ENCODE measurements at regions not wholly inside any gene's neighbourhood (a gene's known extent, or its start where the extent isn't known, plus 50 kb on each side); places are given as distances from the start of the nearest gene placed in this dataset.

GRCh38 chr6:90973188-90973587 is 386.3 kb upstream of the MAP3K7 start:
- no peaks in the 10 kb centered on the region for H3K9me3 Mint-ChIP-seq
- H3K27ac Mint-ChIP-seq = no peak overlapping the region
- H3K4me1 Mint-ChIP-seq = no peaks in the 10 kb centered on the region
- no peak overlapping the region for H3K4me3 Mint-ChIP-seq
- no peaks in the 10 kb centered on the region for H3K36me3 Mint-ChIP-seq (ENCODE audit: low read depth)
- DNase-seq (no peak), ATAC-seq (no peak)
- peaks cover 2% of the 10 kb centered on the region for H3K27me3 Mint-ChIP-seq

- no peak for ATAC-seq
- no peak overlapping the region for H3K4me3 Mint-ChIP-seq
- peaks cover 2% of the 10 kb centered on the region for H3K27me3 Mint-ChIP-seq
- H3K36me3 Mint-ChIP-seq (ENCODE audit: low read depth) = no peaks in the 10 kb centered on the region
- no peak for DNase-seq
- H3K27ac Mint-ChIP-seq = no peak overlapping the region
- H3K9me3 Mint-ChIP-seq = no peaks in the 10 kb centered on the region
- no peaks in the 10 kb centered on the region for H3K4me1 Mint-ChIP-seq
Measured at GRCh38 chr6:90970672-90971071, 383.8 kb upstream of the MAP3K7 start.

DNA sequence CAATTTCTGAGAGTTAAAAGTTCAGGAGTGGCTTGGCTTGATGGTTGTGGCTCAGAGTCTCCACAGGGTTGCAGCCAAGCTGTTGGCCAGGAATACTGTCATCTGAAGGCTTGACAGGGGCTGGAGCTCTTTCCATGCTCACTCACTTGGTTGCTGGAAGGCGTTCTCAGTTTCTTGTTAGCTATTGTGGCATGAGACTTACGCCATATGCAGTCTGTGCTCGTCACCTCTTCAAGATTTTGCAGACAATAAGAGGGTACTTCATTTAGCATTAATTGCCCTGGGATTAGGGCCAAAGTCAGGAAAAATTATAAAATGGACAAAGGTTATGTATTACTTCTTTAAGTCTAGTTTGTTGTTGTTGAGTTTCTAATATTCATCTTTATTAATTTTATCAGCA is 380.6 kb upstream of the MAP3K7 start:
- Mint-ChIP-seq H3K4me3 (no peak overlapping the region), H3K27ac (no peak overlapping the region), H3K27me3 (no peaks in the 10 kb centered on the region), H3K9me3 (no peaks in the 10 kb centered on the region), H3K4me1 (no peaks in the 10 kb centered on the region), H3K36me3 (ENCODE audit: low read depth) (no peaks in the 10 kb centered on the region)
- DNase-seq = no peak
- no peak for ATAC-seq

DNA sequence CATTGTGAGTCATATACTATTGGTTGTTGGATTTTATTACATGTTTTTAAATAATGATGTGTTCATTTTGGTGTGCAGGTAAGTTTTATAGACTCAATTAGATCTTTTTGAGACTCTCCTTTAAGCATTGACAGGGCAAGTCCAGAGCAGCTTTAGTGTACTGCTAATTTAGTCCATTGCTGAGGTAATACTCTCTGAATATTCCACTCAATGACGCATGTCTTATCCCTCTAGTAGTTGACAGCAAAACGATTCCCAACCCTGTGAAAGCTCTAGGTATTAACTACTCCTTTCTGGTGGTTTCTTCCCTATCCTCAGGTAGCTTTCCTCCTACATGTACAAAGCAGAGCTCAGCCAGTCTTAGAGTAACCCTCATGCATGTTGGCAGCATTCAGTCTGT is 373.5 kb upstream of the MAP3K7 start:
- Mint-ChIP-seq H3K36me3 (ENCODE audit: low read depth) (no peaks in the 10 kb centered on the region), H3K4me3 (no peak overlapping the region), H3K27ac (no peak overlapping the region), H3K9me3 (no peaks in the 10 kb centered on the region), H3K27me3 (no peaks in the 10 kb centered on the region), H3K4me1 (no peaks in the 10 kb centered on the region)
- ATAC-seq = no peak
- DNase-seq = no peak

DNA sequence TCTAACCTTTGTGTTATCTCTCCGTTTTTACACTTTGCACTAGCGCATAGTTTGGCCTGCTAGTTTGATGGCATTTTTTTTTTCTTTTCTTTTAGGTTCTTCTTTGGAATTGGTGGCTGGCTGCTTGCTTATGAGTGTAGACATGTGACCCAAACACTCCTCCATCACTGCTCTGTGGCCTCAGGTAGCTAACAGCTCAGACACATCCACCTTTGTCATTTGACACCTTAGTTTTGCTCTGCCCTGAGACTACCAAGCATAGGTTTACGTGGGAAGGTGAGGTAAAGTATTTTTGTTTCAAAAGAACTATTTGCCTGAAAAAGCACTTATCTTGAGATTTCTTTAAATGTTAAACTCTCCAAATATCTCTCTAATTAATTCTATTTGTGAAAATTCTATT is 368.4 kb upstream of the MAP3K7 start:
- ATAC-seq = no peak
- H3K4me3 Mint-ChIP-seq = no peak overlapping the region
- H3K4me1 Mint-ChIP-seq = no peaks in the 10 kb centered on the region
- no peaks in the 10 kb centered on the region for H3K36me3 Mint-ChIP-seq (ENCODE audit: low read depth)
- no peak overlapping the region for H3K27ac Mint-ChIP-seq
- no peaks in the 10 kb centered on the region for H3K27me3 Mint-ChIP-seq
- no peak for DNase-seq
- no peaks in the 10 kb centered on the region for H3K9me3 Mint-ChIP-seq

GRCh38 chr6:90953405-90954161 is 366.7 kb upstream of the MAP3K7 start:
- no peak for DNase-seq
- H3K4me1 Mint-ChIP-seq = no peaks in the 10 kb centered on the region
- no peak overlapping the region for H3K27ac Mint-ChIP-seq
- ATAC-seq = no peak
- H3K4me3 Mint-ChIP-seq = no peak overlapping the region
- no peaks in the 10 kb centered on the region for H3K9me3 Mint-ChIP-seq
- no peaks in the 10 kb centered on the region for H3K36me3 Mint-ChIP-seq (ENCODE audit: low read depth)
- no peaks in the 10 kb centered on the region for H3K27me3 Mint-ChIP-seq

- DNase-seq (no peak), ATAC-seq (no peak)
- H3K27me3 Mint-ChIP-seq = no peaks in the 10 kb centered on the region
- no peaks in the 10 kb centered on the region for H3K4me1 Mint-ChIP-seq
- H3K9me3 Mint-ChIP-seq = no peaks in the 10 kb centered on the region
- no peak overlapping the region for H3K27ac Mint-ChIP-seq
- H3K36me3 Mint-ChIP-seq (ENCODE audit: low read depth) = no peaks in the 10 kb centered on the region
- no peak overlapping the region for H3K4me3 Mint-ChIP-seq
Measured at GRCh38 chr6:90952176-90952575, 365.3 kb upstream of the MAP3K7 start.

GRCh38 chr6:90948540-90948939 is 361.7 kb upstream of the MAP3K7 start:
- ATAC-seq (no peak), DNase-seq (no peak)
- no peak overlapping the region for H3K27ac Mint-ChIP-seq
- H3K36me3 Mint-ChIP-seq (ENCODE audit: low read depth) = no peaks in the 10 kb centered on the region
- H3K4me3 Mint-ChIP-seq = no peak overlapping the region
- no peaks in the 10 kb centered on the region for H3K9me3 Mint-ChIP-seq
- no peaks in the 10 kb centered on the region for H3K27me3 Mint-ChIP-seq
- H3K4me1 Mint-ChIP-seq = no peaks in the 10 kb centered on the region

DNA sequence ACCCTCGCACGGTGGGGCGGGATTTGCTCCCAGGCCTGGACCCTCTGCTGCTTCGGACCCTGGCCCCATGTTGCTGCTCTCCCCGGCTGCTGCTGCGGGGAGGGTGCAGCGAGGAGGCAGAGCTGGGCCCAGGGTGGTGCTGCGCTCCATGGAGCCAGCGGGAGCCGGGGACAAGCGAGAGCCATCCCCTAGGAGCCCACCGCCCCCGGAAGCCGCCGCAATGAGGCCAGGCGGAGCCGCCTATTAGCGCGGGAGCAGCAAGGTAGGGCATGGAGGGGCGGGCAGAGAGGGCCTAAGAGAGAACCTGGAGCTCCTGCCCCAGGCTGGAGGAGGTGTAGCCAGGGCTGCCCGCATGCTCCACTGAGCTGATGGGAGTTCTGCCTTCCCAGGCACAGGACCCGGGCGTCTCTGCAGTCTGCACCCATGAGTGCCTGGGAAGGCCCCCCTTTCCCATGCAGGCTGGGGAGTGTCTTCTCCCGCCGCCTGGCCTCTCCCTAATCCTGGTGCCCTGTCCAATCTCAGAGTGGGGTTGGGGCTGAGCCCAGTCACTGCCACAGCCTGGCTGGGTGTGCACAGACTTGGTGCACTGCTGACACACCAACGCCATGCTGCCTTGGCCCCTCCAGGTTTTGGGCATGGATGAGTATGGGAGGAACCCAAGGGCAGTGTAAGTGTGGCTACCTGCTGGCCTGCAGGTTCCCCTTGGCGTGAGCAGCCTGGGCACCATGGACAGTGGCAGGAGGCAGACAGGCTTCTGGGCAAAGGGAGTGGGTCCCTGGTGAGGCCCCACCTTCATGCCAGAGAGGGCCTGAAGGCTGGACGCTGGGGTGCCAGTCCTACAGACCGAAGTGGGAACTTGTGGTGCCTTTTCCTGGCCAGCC is 360.6 kb upstream of the MAP3K7 start:
- Mint-ChIP-seq H3K4me1 (no peaks in the 10 kb centered on the region), H3K27ac (no peak overlapping the region), H3K27me3 (no peaks in the 10 kb centered on the region), H3K9me3 (no peaks in the 10 kb centered on the region), H3K36me3 (ENCODE audit: low read depth) (no peaks in the 10 kb centered on the region), H3K4me3 (no peak overlapping the region)
- ATAC-seq = peak; percentile 60
- no peak for DNase-seq

DNA sequence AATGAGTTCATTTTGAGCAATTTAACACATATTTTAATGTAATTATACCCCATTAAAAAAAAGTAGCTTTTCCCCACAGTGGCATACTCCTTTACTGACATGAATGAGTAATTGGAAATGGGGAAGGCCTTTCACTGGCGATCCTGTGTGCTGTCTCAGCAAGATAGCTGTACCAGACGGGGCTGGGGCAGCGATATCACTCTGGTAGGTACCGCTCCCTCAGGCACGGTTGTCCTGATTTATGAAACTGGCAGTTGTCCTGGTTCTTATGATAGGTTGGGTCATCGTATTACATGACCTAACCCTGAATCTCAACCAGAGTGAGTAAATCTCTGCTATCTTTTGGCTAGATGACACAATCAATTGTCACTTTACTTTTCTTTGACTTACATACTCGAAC is 355.0 kb upstream of the MAP3K7 start:
- DNase-seq (no peak), ATAC-seq (no peak)
- Mint-ChIP-seq H3K4me1 (peaks cover 5% of the 10 kb centered on the region), H3K27me3 (no peaks in the 10 kb centered on the region), H3K9me3 (no peaks in the 10 kb centered on the region), H3K27ac (no peak overlapping the region), H3K36me3 (ENCODE audit: low read depth) (no peaks in the 10 kb centered on the region), H3K4me3 (no peak overlapping the region)

DNA sequence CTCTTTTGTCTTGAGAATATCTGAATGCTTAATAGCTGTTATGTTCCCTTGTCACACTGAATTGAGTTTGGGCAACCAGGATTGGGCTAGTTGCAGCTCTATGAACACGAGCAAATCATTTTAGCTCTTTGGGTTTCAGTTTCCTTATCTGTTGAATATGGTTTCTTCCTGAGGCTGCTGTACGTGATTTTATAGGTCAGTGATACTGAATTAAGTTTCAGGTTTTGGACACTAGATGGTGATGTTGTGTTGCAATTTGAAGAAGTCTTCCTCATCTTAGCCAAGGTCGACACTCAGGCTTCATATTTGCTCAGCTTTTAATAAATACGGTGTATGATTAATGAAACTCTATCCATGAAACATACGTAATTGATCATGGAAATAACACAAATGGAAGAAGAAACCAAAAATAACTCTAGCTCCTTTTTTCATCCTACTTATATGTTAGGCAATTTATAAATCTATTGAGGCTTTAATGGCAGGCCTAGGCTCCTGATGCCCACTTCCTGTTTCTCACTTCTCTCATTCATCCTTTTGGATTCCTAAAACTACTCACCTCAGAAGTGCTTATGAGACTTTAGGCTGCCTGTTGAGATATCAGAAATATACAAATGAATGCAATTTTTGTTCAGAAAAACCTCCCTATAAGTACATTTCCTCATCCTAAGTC is 354.1 kb upstream of the MAP3K7 start:
- Mint-ChIP-seq H3K36me3 (ENCODE audit: low read depth) (no peaks in the 10 kb centered on the region), H3K4me3 (no peak overlapping the region), H3K4me1 (peaks cover 5% of the 10 kb centered on the region), H3K9me3 (no peaks in the 10 kb centered on the region), H3K27me3 (no peaks in the 10 kb centered on the region), H3K27ac (peak overlapping the region; percentile 7)
- DNase-seq (no peak), ATAC-seq (peak; percentile 81)

GRCh38 chr6:90939906-90940305 is 353.0 kb upstream of the MAP3K7 start:
- peaks cover 3% of the 10 kb centered on the region for H3K27me3 Mint-ChIP-seq
- ATAC-seq (no peak), DNase-seq (no peak)
- H3K27ac Mint-ChIP-seq = no peak overlapping the region
- no peaks in the 10 kb centered on the region for H3K9me3 Mint-ChIP-seq
- no peaks in the 10 kb centered on the region for H3K36me3 Mint-ChIP-seq (ENCODE audit: low read depth)
- H3K4me3 Mint-ChIP-seq = no peak overlapping the region
- peaks cover 5% of the 10 kb centered on the region for H3K4me1 Mint-ChIP-seq

- no peak for ATAC-seq
- Mint-ChIP-seq H3K4me1 (peaks cover 5% of the 10 kb centered on the region), H3K36me3 (ENCODE audit: low read depth) (no peaks in the 10 kb centered on the region), H3K9me3 (no peaks in the 10 kb centered on the region), H3K4me3 (no peak overlapping the region), H3K27me3 (peaks cover 3% of the 10 kb centered on the region), H3K27ac (no peak overlapping the region)
- DNase-seq = no peak
Measured at GRCh38 chr6:90938122-90938521, 351.2 kb upstream of the MAP3K7 start.

- Mint-ChIP-seq H3K4me3 (no peak overlapping the region), H3K27ac (no peak overlapping the region), H3K36me3 (ENCODE audit: low read depth) (no peaks in the 10 kb centered on the region), H3K9me3 (no peaks in the 10 kb centered on the region), H3K4me1 (peaks cover 5% of the 10 kb centered on the region), H3K27me3 (peaks cover 4% of the 10 kb centered on the region)
- ATAC-seq (no peak), DNase-seq (no peak)
Measured at GRCh38 chr6:90936286-90936685, 349.4 kb upstream of the MAP3K7 start.

DNA sequence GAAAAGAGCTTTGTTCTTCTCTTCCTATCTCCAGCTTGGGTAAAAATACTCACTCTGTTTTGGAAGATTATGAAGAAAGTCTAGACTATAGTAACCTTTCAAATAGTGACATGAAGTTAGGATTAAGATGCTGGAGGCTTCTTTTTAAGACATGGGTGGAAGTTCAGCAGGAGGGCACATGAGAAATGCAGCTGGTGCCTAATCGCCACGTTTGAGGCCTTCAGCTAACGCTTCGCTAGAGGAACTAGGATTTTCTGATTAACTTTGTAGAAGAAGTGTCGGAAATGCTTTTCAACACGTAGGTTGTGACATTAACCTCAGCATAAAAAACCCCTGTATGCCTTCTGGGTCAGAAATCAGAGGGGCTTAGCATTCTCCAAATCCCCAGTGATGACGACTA is 348.1 kb upstream of the MAP3K7 start:
- no peak overlapping the region for H3K4me3 Mint-ChIP-seq
- H3K4me1 Mint-ChIP-seq = no peaks in the 10 kb centered on the region
- H3K9me3 Mint-ChIP-seq = no peaks in the 10 kb centered on the region
- ATAC-seq = no peak
- no peak overlapping the region for H3K27ac Mint-ChIP-seq
- peaks cover 4% of the 10 kb centered on the region for H3K27me3 Mint-ChIP-seq
- no peak for DNase-seq
- no peaks in the 10 kb centered on the region for H3K36me3 Mint-ChIP-seq (ENCODE audit: low read depth)
